SK-N-SH (cell line): ENCODE measurements at regions not wholly inside any gene's neighbourhood (a gene's known extent, or its start where the extent isn't known, plus 50 kb on each side); places are given as distances from the start of the nearest gene placed in this dataset.

Source experiments
- CTCF ChIP-seq: fragments of 200-600 bp; sonication (generic); IDR thresholded peaks from 2 replicates; pipeline ENCODE4 v1.6.1; 2017; ENCODE audit warnings: antibody characterized with exemption, mild to moderate bottlenecking, moderate library complexity
- PBX3 ChIP-seq: IDR thresholded peaks from 2 replicates; pipeline ENCODE4; 2012
- POLR2AphosphoS5 ChIP-seq: IDR thresholded peaks from 2 replicates; pipeline ENCODE4 v1.6.1; 2012; ENCODE audit warnings: low read depth, low read length

- TF ChIP-seq CTCF (no peak), POLR2AphosphoS5 (no peak), PBX3 (no peak)
Measured at GRCh38 chr14:22418631-22419030, 170.4 kb downstream of the DAD1 start.
